HG03565 (cell line): ENCODE measurements at regions not wholly inside any gene's neighbourhood (a gene's known extent, or its start where the extent isn't known, plus 50 kb on each side); places are given as distances from the start of the nearest gene placed in this dataset.
"Not testable (repeated sequence)": the region's sequence is repeated elsewhere in the genome, so short reads cannot be mapped to it uniquely, and the experiment has no call there.

Experiments
- ATAC-seq: cut with Tn5 transposase; IDR thresholded peaks from one replicate; pipeline ENCODE4 v1.9.1; 2021; ENCODE audit warnings: mild to moderate bottlenecking, moderate library complexity; ENCODE audit not compliant: unreplicated experiment

- not testable (repeated sequence) for ATAC-seq
Observed at GRCh38 chr17:71106056-71106455, 936.7 kb downstream of the KCNJ2 start.

DNA sequence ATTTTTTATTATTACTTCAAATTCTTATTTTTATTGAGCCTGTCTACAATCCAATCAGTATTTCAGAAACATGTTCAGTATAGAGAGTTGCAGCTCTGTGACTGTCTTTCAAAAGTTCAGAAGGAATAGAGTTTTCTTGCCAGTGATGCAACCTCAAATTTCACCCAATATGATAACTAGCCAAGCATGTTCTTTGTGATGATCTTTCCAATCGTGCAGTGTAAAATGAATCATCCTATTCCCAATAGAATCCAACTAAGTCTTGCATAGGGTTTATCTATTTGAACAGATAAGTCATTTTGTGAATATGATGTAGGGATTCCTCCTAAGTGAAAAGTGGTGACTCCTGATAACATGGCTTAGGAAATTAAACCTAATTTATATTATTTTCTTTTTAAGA lies 937.8 kb downstream of the KCNJ2 start:
- no peak for ATAC-seq

DNA sequence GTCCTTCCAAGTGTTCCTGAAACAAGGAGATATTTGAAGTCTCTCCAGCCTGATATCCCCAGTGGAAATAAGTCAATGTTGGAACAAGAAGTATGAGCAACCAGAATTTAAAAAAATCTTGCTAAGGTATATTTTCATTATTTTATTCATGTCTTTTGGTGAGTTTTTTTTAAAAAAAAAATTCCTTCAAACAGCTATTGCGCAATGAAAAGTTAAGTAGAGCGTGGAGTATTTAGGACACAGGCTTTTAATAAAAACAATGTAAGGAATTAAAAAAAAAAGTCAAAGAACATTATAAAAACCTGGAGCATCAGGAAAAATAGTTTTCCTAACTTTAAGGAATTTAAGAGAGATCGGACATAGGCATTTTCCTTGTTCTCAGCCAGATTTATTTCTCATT lies 940.4 kb downstream of the KCNJ2 start:
- no peak for ATAC-seq

DNA sequence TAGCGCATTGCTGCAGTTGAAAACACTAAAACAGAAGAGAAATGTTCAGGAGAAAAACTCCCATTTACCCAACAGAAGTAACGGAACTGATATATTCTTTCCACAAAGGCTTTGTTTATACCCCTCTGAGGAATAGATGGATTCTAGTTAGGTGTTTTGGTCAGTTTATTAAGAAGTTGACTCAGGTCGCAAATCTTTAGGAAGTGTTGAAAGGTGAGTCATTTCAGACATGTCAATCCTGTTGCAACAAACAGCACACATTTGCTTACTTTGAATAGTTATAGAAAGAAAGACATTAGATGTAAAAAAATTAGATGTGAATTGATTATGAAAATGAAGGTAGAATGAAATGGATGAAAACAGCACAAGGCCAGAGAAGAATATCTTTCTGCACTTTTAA lies 941.0 kb downstream of the KCNJ2 start:
- ATAC-seq = no peak

- no peak for ATAC-seq
Observed at GRCh38 chr17:71111460-71111859, 942.1 kb downstream of the KCNJ2 start.

DNA sequence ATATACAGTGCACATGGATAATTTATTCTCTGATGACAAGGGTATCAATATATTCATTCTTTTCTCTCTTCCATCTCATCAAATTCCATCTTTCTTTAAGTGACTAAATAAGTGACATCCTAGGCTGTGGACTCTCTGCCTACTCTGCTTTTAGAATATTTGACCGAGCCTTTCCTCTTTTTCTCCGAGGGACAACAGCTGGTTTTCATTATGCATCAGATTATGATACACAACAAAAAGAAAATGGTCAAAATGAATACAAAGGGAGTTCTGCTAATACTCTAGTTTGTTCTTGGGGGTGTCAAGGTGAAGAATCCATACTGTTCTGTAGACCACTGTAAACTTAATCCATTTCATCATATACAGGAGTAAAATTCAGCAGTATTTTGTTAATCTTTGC lies 942.6 kb downstream of the KCNJ2 start:
- no peak for ATAC-seq

DNA sequence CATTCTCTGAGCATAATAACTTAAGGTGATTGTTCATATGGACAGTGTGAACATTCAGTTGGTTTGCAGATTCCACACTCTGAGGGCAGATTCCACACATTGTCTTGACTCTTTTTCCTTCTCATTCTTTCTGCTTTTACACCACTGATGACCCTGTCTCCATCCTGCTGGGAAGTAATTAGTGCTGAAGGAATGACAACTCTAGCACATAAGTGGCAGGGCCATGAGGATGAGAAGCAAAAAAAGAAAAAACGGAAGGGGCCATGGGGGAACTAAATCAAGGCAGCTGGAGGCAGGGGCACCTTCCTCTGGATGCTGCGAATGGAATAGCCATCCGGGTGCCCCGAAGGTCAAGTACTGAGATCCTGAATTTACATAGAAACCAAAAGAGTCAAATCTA lies 944.0 kb downstream of the KCNJ2 start:
- no peak for ATAC-seq

DNA sequence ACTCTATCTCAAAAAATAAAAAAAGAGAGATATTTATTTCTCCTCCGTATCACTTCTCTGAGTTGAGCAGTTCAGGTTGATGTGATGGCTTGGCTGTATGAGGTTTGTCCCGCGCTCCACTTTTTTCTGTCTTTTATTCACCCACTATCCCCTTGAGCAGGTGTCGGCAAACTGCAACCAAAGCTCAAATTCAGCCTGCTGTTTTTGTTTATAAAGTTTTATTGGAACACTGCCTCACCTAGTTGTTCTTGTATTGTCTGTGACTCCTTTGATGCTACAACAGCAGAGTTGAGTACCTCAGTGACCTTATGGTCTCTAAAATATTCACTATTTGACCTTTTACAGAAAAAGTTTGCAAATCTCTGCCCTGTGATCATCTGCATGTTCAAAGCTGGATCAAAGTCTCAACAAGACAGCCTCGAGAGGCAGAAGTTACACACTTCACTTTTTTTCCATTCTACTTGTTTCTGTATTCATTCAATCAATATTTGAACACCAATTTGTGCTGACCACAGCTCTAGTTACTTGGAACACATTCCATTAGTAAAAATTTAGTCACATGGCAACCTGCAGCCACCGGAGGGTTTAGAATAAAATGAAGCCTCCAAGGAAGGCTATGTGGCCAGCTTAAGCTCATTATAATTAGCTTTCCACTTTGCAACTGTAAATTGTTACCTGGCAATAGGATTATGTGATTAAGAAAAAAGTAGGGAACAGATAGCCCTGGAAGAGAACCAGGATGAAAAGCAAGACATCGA lies 945.8 kb downstream of the KCNJ2 start:
- no peak for ATAC-seq

DNA sequence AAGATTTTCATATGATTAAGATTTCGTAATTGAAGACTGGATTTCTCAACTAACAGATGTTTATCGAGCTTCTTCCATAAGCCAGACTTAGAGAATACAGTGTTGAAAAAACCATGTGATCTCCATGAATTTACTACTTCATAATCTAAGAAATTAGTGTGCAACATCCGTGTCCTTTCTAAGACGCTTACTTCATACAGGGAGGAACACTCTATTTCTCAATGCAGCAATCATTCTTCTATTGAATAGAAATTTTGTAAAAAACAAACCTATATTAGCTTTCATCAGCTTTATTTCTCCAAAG lies 946.3 kb downstream of the KCNJ2 start:
- no peak for ATAC-seq

GRCh38 chr17:71117466-71117865 lies 948.1 kb downstream of the KCNJ2 start:
- ATAC-seq = no peak

GRCh38 chr17:71118039-71118438 lies 948.7 kb downstream of the KCNJ2 start:
- no peak for ATAC-seq

- ATAC-seq = no peak
Observed at GRCh38 chr17:71127416-71127815, 958.1 kb downstream of the KCNJ2 start.

DNA sequence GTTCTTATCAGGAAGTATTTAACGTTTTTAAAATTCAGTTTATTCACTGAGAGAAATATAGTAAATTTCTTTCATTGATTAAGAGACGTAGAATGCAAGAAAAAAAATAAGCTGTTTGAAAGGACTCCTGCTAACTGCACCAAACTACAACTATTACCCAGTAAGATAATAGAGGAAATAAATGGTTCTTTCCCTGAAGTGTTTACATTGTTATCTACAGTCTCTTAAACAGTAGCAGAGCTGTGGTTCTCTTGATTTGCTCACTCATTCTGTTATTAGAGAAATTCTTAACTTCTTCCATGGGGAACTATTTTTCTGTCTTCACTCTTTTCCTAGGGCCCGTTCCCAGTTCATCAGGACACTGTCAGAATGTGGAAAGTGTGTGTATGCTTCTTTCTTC lies 973.0 kb downstream of the KCNJ2 start:
- ATAC-seq = no peak

DNA sequence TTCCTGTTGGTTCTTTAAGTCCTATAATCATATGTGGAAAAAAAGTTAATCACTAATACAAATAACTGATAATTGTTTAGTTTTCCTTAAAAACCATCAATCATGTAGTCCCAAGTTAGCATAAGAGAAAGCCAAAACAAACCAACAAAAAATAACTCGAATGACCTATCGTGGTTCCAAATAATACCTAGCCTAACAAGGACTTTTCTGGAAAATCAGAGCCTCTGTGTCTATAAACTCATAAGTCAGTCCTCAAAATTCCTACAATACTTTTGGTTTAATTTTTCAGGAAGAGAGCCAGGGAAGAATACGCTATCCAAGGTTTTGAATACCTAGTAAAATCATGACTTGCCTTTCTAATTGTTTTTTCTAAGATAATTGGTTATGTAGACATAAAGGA lies 975.3 kb upstream of the SOX9 start:
- ATAC-seq = no peak

- no peak for ATAC-seq
Observed at GRCh38 chr17:71147906-71148305, 972.9 kb upstream of the SOX9 start.

DNA sequence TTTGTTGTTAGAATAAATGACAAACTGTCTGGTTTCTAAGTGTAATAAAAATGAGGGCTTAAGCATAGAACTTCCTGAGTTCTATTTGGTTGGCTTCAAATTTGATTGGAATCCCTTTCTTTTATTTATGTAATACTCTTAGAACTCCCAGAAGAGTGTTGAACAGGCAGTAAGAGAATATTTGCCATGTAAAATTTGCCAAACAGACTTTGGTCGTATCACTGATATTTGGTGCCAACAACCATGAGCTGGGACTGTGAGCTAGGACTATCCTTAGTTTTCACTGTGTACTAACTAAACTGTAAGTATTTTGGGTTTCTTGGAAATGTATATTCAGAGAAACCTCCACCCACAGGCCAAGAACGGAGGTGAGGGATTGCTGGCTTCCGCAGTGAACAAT lies 971.2 kb upstream of the SOX9 start:
- ATAC-seq = no peak

DNA sequence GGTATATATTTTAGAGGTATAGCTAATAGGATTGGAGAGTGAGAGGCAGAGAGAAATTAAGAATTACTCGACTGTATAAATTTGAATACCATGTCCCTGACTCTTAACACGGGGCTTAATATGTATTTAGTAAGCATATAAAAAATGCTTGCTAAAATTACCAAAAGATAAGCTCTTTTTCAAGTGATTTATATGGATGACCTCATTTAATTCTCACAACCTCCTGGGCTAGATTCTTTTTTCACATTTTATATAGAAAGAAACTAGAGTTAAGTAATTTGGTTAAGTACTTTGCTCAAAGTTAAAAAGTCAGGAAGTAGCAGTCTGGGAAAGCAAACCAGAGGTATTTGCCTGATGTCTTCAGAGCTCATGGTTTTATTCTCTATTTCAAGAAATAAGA lies 963.5 kb upstream of the SOX9 start:
- no peak for ATAC-seq

- no peak for ATAC-seq
Observed at GRCh38 chr17:71158437-71158836, 962.4 kb upstream of the SOX9 start.

GRCh38 chr17:71163121-71163812 lies 957.6 kb upstream of the SOX9 start:
- no peak for ATAC-seq

DNA sequence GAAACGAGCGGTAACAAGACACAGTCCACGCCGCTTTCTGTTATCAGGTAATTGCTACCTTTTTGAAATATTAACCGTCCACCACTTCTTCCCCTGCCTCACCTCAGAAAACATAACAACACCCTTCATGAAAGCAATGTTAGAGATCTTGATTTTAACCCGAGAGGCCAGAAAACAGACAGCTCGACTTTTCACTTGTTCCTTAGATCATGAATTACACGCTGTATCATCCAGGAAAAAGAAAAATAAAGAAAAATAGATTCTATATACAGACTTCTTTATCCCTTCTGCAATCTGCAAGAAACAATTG lies 957.1 kb upstream of the SOX9 start:
- ATAC-seq = no peak

DNA sequence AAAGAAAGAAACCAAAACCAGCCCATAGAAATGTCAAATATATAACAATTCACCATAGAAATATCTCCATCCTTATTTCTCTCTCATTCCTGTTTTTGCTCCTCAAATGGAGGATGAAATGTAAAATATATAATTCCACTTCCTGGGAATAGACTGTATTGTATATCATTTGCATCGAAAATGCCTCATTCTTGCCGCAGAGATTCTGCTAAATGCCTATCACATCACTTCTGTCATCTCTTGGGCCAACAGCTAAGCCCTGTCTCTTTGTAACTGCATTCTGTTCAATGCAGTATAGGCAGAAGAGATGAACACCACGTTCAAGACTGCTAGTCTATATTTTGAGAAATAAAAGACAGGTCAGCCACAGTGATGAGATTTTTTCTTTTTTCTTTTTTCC lies 956.3 kb upstream of the SOX9 start:
- ATAC-seq = no peak

GRCh38 chr17:71166311-71166710 lies 954.5 kb upstream of the SOX9 start:
- no peak for ATAC-seq
